DMS153 treated with DMSO at 0.1 percent for 48 hours (cell line): ENCODE measurements at regions not wholly inside any gene's neighbourhood (a gene's known extent, or its start where the extent isn't known, plus 50 kb on each side); places are given as distances from the start of the nearest gene placed in this dataset.

ENCODE experiments used
- DNase-seq: peaks from one replicate; lab custom pipeline; 2025; ENCODE audit not compliant: unreplicated experiment; lab: John Stamatoyannopoulos, UW

- no peak for DNase-seq
Observed at GRCh38 chr18:69215161-69215560, 185.5 kb upstream of the DOK6 start.

GRCh38 chr18:69216321-69216720, 184.4 kb upstream of the DOK6 start:
- no peak for DNase-seq

GRCh38 chr18:69217196-69218000, 183.3 kb upstream of the DOK6 start:
- DNase-seq = peak; percentile 4

- DNase-seq = no peak
Observed at GRCh38 chr18:69220529-69220928, 180.2 kb upstream of the DOK6 start.

- no peak for DNase-seq
Observed at GRCh38 chr18:69222089-69222488, 178.6 kb upstream of the DOK6 start.

- no peak for DNase-seq
Observed at GRCh38 chr18:69226971-69227370, 173.7 kb upstream of the DOK6 start.

- no peak for DNase-seq
Observed at GRCh38 chr18:69230204-69230603, 170.5 kb upstream of the DOK6 start.

- no peak for DNase-seq
Observed at GRCh38 chr18:69233465-69234054, 167.1 kb upstream of the DOK6 start.

GRCh38 chr18:69239849-69240674, 160.6 kb upstream of the DOK6 start:
- no peak for DNase-seq

- peak; percentile 35 for DNase-seq
Observed at GRCh38 chr18:69246027-69246426, 154.7 kb upstream of the DOK6 start.

- DNase-seq = no peak
Observed at GRCh38 chr18:69250305-69251151, 150.2 kb upstream of the DOK6 start.

- DNase-seq = no peak
Observed at GRCh38 chr18:69257861-69258458, 142.7 kb upstream of the DOK6 start.

GRCh38 chr18:69259282-69259681, 141.4 kb upstream of the DOK6 start:
- no peak for DNase-seq

GRCh38 chr18:69261406-69261805, 139.3 kb upstream of the DOK6 start:
- no peak for DNase-seq

- no peak for DNase-seq
Observed at GRCh38 chr18:69265656-69266055, 135.0 kb upstream of the DOK6 start.

- no peak for DNase-seq
Observed at GRCh38 chr18:69267895-69268294, 132.8 kb upstream of the DOK6 start.

GRCh38 chr18:69282371-69282770, 118.3 kb upstream of the DOK6 start:
- DNase-seq = no peak

GRCh38 chr18:69291044-69291443, 109.6 kb upstream of the DOK6 start:
- no peak for DNase-seq

GRCh38 chr18:69291755-69292154, 108.9 kb upstream of the DOK6 start:
- DNase-seq = no peak

GRCh38 chr18:69300185-69300584, 100.5 kb upstream of the DOK6 start:
- DNase-seq = no peak

- DNase-seq = no peak
Observed at GRCh38 chr18:69308619-69309018, 92.1 kb upstream of the DOK6 start.
